Uterus (tissue), 2 donors: ENCODE measurements at regions not wholly inside any gene's neighbourhood (a gene's known extent, or its start where the extent isn't known, plus 50 kb on each side); places are given as distances from the start of the nearest gene placed in this dataset.

ENCODE experiments used
- POLR2A ChIP-seq, 2 donors: fragments of 450-650 bp; IDR thresholded peaks; one replicate each; pipeline ENCODE4 v1.6.1; 2016; ENCODE audit warnings: antibody characterized with exemption in 2 of 2, mild to moderate bottlenecking in 1 of 2, moderate library complexity in 1 of 2
- TF ChIP-seq, protein P1 (sequence below), 4 experiments: fragments of 200-600 bp in 2 of 4; fragments of 450-650 bp in 2 of 4; sonication (generic) in 2 of 4; IDR thresholded peaks; one replicate each; pipeline ENCODE4 v1.5.1; 2016 to 2019; ENCODE audit warnings: antibody characterized with exemption in 4 of 4, mild to moderate bottlenecking in 2 of 4, moderate library complexity in 1 of 4

DNA sequence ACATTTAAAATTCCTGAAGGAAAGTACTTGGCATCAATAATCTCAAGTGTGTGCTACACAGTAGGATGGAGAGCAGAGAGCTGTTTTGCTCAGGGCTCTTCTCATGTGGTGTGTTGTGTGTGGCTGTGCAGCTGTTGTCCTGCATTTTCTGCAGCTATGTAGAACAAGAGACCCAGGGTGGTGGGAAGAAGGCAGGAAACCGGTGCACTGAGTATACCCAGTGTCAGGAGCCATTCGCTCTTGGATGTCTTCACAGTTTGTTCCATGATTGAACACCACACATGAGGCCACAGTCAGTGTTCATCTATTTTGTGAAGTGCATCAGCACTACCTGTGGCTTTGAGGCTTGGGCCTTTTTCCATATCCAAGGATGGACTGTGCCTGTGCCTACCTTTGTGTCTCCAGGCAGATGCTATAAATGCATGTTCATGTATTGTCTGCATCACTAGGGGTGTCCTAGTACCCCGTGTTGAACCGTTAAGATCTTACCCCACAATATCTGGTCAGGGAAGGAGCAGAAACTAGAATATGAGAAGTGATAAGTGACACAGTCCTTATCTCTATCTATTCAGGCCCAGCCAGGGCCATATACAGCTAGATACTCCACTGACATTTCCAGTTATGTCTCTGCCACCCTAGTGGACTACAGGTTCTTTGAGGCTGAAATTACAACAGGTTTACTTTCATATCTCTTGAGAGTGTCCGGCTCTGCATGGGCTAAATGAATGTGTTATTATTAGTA, 194.3 kb downstream of the NR2F2 start:
- no peak for TF ChIP-seq POLR2A (IDR thresholded peaks at IDR 0.05)
- TF ChIP-seq, protein P1, sequence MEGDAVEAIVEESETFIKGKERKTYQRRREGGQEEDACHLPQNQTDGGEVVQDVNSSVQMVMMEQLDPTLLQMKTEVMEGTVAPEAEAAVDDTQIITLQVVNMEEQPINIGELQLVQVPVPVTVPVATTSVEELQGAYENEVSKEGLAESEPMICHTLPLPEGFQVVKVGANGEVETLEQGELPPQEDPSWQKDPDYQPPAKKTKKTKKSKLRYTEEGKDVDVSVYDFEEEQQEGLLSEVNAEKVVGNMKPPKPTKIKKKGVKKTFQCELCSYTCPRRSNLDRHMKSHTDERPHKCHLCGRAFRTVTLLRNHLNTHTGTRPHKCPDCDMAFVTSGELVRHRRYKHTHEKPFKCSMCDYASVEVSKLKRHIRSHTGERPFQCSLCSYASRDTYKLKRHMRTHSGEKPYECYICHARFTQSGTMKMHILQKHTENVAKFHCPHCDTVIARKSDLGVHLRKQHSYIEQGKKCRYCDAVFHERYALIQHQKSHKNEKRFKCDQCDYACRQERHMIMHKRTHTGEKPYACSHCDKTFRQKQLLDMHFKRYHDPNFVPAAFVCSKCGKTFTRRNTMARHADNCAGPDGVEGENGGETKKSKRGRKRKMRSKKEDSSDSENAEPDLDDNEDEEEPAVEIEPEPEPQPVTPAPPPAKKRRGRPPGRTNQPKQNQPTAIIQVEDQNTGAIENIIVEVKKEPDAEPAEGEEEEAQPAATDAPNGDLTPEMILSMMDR (IDR thresholded peaks at IDR 0.05) = no peak
